ENCODE measurements at regions not wholly inside any gene's neighbourhood (a gene's known extent, or its start where the extent isn't known, plus 50 kb on each side); places are given as distances from the start of the nearest gene placed in this dataset.

GRCh38 chr4:112908511-112908910 lies 140.9 kb upstream of the ANK2 start:
- Histone ChIP-seq H3K4me3 (ENCODE audit: insufficient read depth in 1 of 2, low read depth in 1 of 2, low read length in 2 of 2) (no peak overlapping the region), H3K4me2 (ENCODE audit: low read length, poor library complexity, severe bottlenecking) (no peak overlapping the region), H4K8ac (ENCODE audit: low read length) (no peak overlapping the region), H3K4ac (ENCODE audit: low read depth in 1 of 2, low read length in 2 of 2) (no peak overlapping the region), H3K27me3 (ENCODE audit: control insufficient read depth in 1 of 2, insufficient read depth in 1 of 2, low read length in 2 of 2) (no peaks in the 10 kb centered on the region), H3K79me1 (replicated peaks; ENCODE audit: low read length, poor library complexity, severe bottlenecking) (no peaks in the 10 kb centered on the region), H3K9ac (ENCODE audit: low read length) (no peak overlapping the region), H3K14ac (ENCODE audit: low read length in 2 of 2) (no peak overlapping the region), H2AK5ac (ENCODE audit: low read length, severe bottlenecking) (no peak overlapping the region), H2BK120ac (ENCODE audit: low read depth, low read length) (no peak overlapping the region), H3K36me3 (ENCODE audit: control insufficient read depth in 1 of 2, insufficient read depth in 2 of 2, low read depth in 1 of 2, low read length in 2 of 2) (no peaks in the 10 kb centered on the region), H4K91ac (ENCODE audit: low read length) (no peak overlapping the region), H3K27ac (ENCODE audit: low read length, poor library complexity, severe bottlenecking) (no peak overlapping the region), H3K4me1 (ENCODE audit: control insufficient read depth, insufficient read depth, low read depth, low read length) (no peaks in the 10 kb centered on the region), H2AFZ (ENCODE audit: low read depth, low read length) (no peak overlapping the region), H2BK12ac (ENCODE audit: low read length in 2 of 2) (no peak overlapping the region), H3K9me3 (ENCODE audit: control insufficient read depth, low read length) (no peaks in the 10 kb centered on the region), H2BK5ac (ENCODE audit: low read depth, low read length, poor library complexity, severe bottlenecking) (no peak overlapping the region), H2BK15ac (ENCODE audit: low read depth, poor library complexity, severe bottlenecking) (no peak overlapping the region), H3K23ac (ENCODE audit: low read length in 2 of 2) (no peak overlapping the region), H3K18ac (ENCODE audit: low read depth in 1 of 2, low read length in 2 of 2) (no peak overlapping the region)
- 100% methylated on average over 1 of the region's 1 CpG for WGBS
- DNase-seq, result no peak

GRCh38 chr4:112910109-112910736 lies 139.2 kb upstream of the ANK2 start:
- Histone ChIP-seq H3K23ac (ENCODE audit: low read length in 2 of 2) (no peak overlapping the region), H3K79me1 (replicated peaks; ENCODE audit: low read length, poor library complexity, severe bottlenecking) (no peaks in the 10 kb centered on the region), H3K27ac (ENCODE audit: low read length, poor library complexity, severe bottlenecking) (peak overlapping the region; percentile 47), H3K36me3 (ENCODE audit: control insufficient read depth in 1 of 2, insufficient read depth in 2 of 2, low read depth in 1 of 2, low read length in 2 of 2) (no peaks in the 10 kb centered on the region), H2BK12ac (ENCODE audit: low read length in 2 of 2) (no peak overlapping the region), H4K91ac (ENCODE audit: low read length) (no peak overlapping the region), H4K8ac (ENCODE audit: low read length) (no peak overlapping the region), H3K4me2 (ENCODE audit: low read length, poor library complexity, severe bottlenecking) (peak overlapping the region; percentile 58), H3K27me3 (ENCODE audit: control insufficient read depth in 1 of 2, insufficient read depth in 1 of 2, low read length in 2 of 2) (no peaks in the 10 kb centered on the region), H2BK15ac (ENCODE audit: low read depth, poor library complexity, severe bottlenecking) (no peak overlapping the region), H2BK120ac (ENCODE audit: low read depth, low read length) (no peak overlapping the region), H3K18ac (ENCODE audit: low read depth in 1 of 2, low read length in 2 of 2) (no peak overlapping the region), H2AK5ac (ENCODE audit: low read length, severe bottlenecking) (no peak overlapping the region), H3K4ac (ENCODE audit: low read depth in 1 of 2, low read length in 2 of 2) (no peak overlapping the region), H3K9ac (ENCODE audit: low read length) (peak overlapping the region; percentile 77), H3K14ac (ENCODE audit: low read length in 2 of 2) (no peak overlapping the region), H2AFZ (ENCODE audit: low read depth, low read length) (no peak overlapping the region), H3K9me3 (ENCODE audit: control insufficient read depth, low read length) (no peaks in the 10 kb centered on the region), H2BK5ac (ENCODE audit: low read depth, low read length, poor library complexity, severe bottlenecking) (no peak overlapping the region), H3K4me3 (ENCODE audit: insufficient read depth in 1 of 2, low read depth in 1 of 2, low read length in 2 of 2) (peak overlapping the region in 1 of 2 experiments; percentile 71), H3K4me1 (ENCODE audit: control insufficient read depth, insufficient read depth, low read depth, low read length) (no peaks in the 10 kb centered on the region)
- WGBS, result 29% methylated on average over 6 of the region's 7 CpGs
- DNase-seq, result peak; percentile 53

GRCh38 chr4:112916868-112917267 lies 132.6 kb upstream of the ANK2 start:
- Histone ChIP-seq H2BK5ac (ENCODE audit: low read depth, low read length, poor library complexity, severe bottlenecking) (no peak overlapping the region), H2BK12ac (ENCODE audit: low read length in 2 of 2) (no peak overlapping the region), H2BK120ac (ENCODE audit: low read depth, low read length) (no peak overlapping the region), H2AFZ (ENCODE audit: low read depth, low read length) (no peak overlapping the region), H3K27me3 (ENCODE audit: control insufficient read depth in 1 of 2, insufficient read depth in 1 of 2, low read length in 2 of 2) (no peaks in the 10 kb centered on the region), H3K36me3 (ENCODE audit: control insufficient read depth in 1 of 2, insufficient read depth in 2 of 2, low read depth in 1 of 2, low read length in 2 of 2) (no peaks in the 10 kb centered on the region), H3K79me1 (replicated peaks; ENCODE audit: low read length, poor library complexity, severe bottlenecking) (no peaks in the 10 kb centered on the region), H3K18ac (ENCODE audit: low read depth in 1 of 2, low read length in 2 of 2) (no peak overlapping the region), H3K23ac (ENCODE audit: low read length in 2 of 2) (no peak overlapping the region), H3K4me3 (ENCODE audit: insufficient read depth in 1 of 2, low read depth in 1 of 2, low read length in 2 of 2) (no peak overlapping the region), H3K4me1 (ENCODE audit: control insufficient read depth, insufficient read depth, low read depth, low read length) (no peaks in the 10 kb centered on the region), H3K9me3 (ENCODE audit: control insufficient read depth, low read length) (no peaks in the 10 kb centered on the region), H4K91ac (ENCODE audit: low read length) (no peak overlapping the region), H2BK15ac (ENCODE audit: low read depth, poor library complexity, severe bottlenecking) (no peak overlapping the region), H2AK5ac (ENCODE audit: low read length, severe bottlenecking) (no peak overlapping the region), H3K4ac (ENCODE audit: low read depth in 1 of 2, low read length in 2 of 2) (no peak overlapping the region), H3K9ac (ENCODE audit: low read length) (no peak overlapping the region), H3K14ac (ENCODE audit: low read length in 2 of 2) (no peak overlapping the region), H4K8ac (ENCODE audit: low read length) (no peak overlapping the region), H3K4me2 (ENCODE audit: low read length, poor library complexity, severe bottlenecking) (no peak overlapping the region), H3K27ac (ENCODE audit: low read length, poor library complexity, severe bottlenecking) (no peak overlapping the region)
- peak; percentile 68 for DNase-seq
- 65% methylated on average over 3 of the region's 3 CpGs for WGBS

GRCh38 chr4:112923516-112923915 lies 125.9 kb upstream of the ANK2 start:
- WGBS, result 100% methylated on average over 1 of the region's 1 CpG
- H3K23ac ChIP-seq (ENCODE audit: low read length in 2 of 2), result no peak overlapping the region

More at GRCh38 chr4:112923516-112923915, 125.9 kb upstream of the ANK2 start:
- Histone ChIP-seq H2AFZ (ENCODE audit: low read depth, low read length) (no peak overlapping the region), H2BK15ac (ENCODE audit: low read depth, poor library complexity, severe bottlenecking) (no peak overlapping the region), H3K4me3 (ENCODE audit: insufficient read depth in 1 of 2, low read depth in 1 of 2, low read length in 2 of 2) (no peak overlapping the region), H4K91ac (ENCODE audit: low read length) (no peak overlapping the region), H2BK120ac (ENCODE audit: low read depth, low read length) (no peak overlapping the region), H3K79me1 (replicated peaks; ENCODE audit: low read length, poor library complexity, severe bottlenecking) (no peaks in the 10 kb centered on the region), H3K9ac (ENCODE audit: low read length) (peak overlapping the region; percentile 30), H2BK5ac (ENCODE audit: low read depth, low read length, poor library complexity, severe bottlenecking) (no peak overlapping the region), H3K27me3 (ENCODE audit: control insufficient read depth in 1 of 2, insufficient read depth in 1 of 2, low read length in 2 of 2) (no peaks in the 10 kb centered on the region), H3K4ac (ENCODE audit: low read depth in 1 of 2, low read length in 2 of 2) (no peak overlapping the region), H3K4me2 (ENCODE audit: low read length, poor library complexity, severe bottlenecking) (no peak overlapping the region), H4K8ac (ENCODE audit: low read length) (no peak overlapping the region), H3K36me3 (ENCODE audit: control insufficient read depth in 1 of 2, insufficient read depth in 2 of 2, low read depth in 1 of 2, low read length in 2 of 2) (no peaks in the 10 kb centered on the region), H3K18ac (ENCODE audit: low read depth in 1 of 2, low read length in 2 of 2) (no peak overlapping the region), H3K4me1 (ENCODE audit: control insufficient read depth, insufficient read depth, low read depth, low read length) (no peaks in the 10 kb centered on the region), H3K14ac (ENCODE audit: low read length in 2 of 2) (no peak overlapping the region), H2AK5ac (ENCODE audit: low read length, severe bottlenecking) (no peak overlapping the region), H2BK12ac (ENCODE audit: low read length in 2 of 2) (no peak overlapping the region), H3K9me3 (ENCODE audit: control insufficient read depth, low read length) (no peaks in the 10 kb centered on the region), H3K27ac (ENCODE audit: low read length, poor library complexity, severe bottlenecking) (no peak overlapping the region)
- DNase-seq, result no peak
